Activated CD8-positive, alpha-beta T cell treated with anti-CD3 and anti-CD28 coated beads for 36 hours (primary cell): ENCODE measurements at regions not wholly inside any gene's neighbourhood (a gene's known extent, or its start where the extent isn't known, plus 50 kb on each side); places are given as distances from the start of the nearest gene placed in this dataset.

ENCODE experiments used
- ATAC-seq: fragments of 200-7000 bp; cut with Tn5 transposase; one replicate; pipeline ENCODE4 v1.10.0; 2021; ENCODE audit warnings: mild to moderate bottlenecking, moderate library complexity
- CTCF ChIA-PET: fragments of 350-600 bp; sonication (Branson Sonifier 250); formaldehyde crosslinking; loops from one replicate; lab custom pipeline; 2021; ENCODE audit warnings: antibody characterized with exemption; lab: Charles Lee
- POLR2A ChIA-PET: fragments of 350-600 bp; sonication (Branson Sonifier 250); formaldehyde crosslinking; loops from one replicate; lab custom pipeline; 2021; ENCODE audit warnings: antibody characterized with exemption; lab: Charles Lee
- DNase-seq: peaks from one replicate; pipeline ENCODE4 v3.0.0-alpha.2; 2020
- H3K27ac Mint-ChIP-seq: one replicate; pipeline ENCODE4 v1.8.0; 2021; ENCODE audit warnings: mild to moderate bottlenecking, mixed read lengths
- H3K27me3 Mint-ChIP-seq: one replicate; pipeline ENCODE4 v1.8.0; 2021; ENCODE audit warnings: mixed read lengths
- H3K36me3 Mint-ChIP-seq: one replicate; pipeline ENCODE4 v1.8.0; 2021; ENCODE audit warnings: low read depth, mixed read lengths
- H3K4me1 Mint-ChIP-seq: one replicate; pipeline ENCODE4 v1.8.0; 2021; ENCODE audit warnings: low read depth, mixed read lengths
- H3K4me3 Mint-ChIP-seq: one replicate; pipeline ENCODE4 v1.8.0; 2021; ENCODE audit warnings: mild to moderate bottlenecking, moderate library complexity, mixed read lengths
- H3K9me3 Mint-ChIP-seq: one replicate; pipeline ENCODE4 v1.8.0; 2021; ENCODE audit warnings: mixed read lengths
- CTCF ChIP-seq: fragments of 200-600 bp; IDR thresholded peaks from one replicate; pipeline ENCODE4 v1.8.0; 2022; ENCODE audit warnings: antibody characterized with exemption, mild to moderate bottlenecking
- intact Hi-C: fragments of 100-400 bp; cut with micrococcal nuclease; formaldehyde crosslinking; loops from one replicate; pipeline ENCODE4 v1.10.0; 2022

DNA sequence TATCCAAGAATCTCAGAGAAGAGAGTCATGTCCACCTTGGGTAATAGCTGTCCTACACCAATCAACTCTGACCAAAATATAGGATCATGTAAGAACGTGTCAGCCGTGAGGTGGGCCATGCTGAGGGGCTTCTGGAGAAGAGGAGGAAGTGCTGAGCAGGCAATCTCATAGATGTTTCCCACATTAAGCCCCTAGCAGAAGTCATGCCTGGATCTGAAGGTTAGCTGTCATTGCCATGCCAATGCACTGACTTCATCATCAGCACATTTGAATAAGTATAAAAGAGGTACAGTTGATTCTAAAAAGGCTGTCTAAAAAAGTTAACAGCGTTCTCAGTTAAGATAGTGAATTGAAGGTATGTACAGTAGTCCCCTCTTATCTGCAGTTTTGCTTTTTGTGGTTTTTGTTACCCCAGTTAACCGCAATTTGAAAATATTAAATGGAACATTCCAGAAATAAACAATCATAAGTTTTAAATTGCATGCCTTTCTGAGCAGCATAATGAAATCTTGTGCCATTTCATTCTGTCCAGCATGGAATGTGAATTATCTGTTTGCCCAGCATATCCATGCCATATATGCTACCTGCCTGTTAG lies 67.2 kb upstream of the TMEM17 start:
- H3K36me3 Mint-ChIP-seq = no peaks in the 10 kb centered on the region
- no peak overlapping the region for H3K27ac Mint-ChIP-seq
- ChIA-PET POLR2A (no interaction called here), CTCF (no interaction called here)
- ATAC-seq (no peak), DNase-seq (no peak)
- no peak overlapping the region for H3K4me3 Mint-ChIP-seq
- TF ChIP-seq CTCF = no peak
- no peaks in the 10 kb centered on the region for H3K4me1 Mint-ChIP-seq
- intact Hi-C loops = no loop called here
- peaks cover 28% of the 10 kb centered on the region for H3K27me3 Mint-ChIP-seq
- no peaks in the 10 kb centered on the region for H3K9me3 Mint-ChIP-seq

DNA sequence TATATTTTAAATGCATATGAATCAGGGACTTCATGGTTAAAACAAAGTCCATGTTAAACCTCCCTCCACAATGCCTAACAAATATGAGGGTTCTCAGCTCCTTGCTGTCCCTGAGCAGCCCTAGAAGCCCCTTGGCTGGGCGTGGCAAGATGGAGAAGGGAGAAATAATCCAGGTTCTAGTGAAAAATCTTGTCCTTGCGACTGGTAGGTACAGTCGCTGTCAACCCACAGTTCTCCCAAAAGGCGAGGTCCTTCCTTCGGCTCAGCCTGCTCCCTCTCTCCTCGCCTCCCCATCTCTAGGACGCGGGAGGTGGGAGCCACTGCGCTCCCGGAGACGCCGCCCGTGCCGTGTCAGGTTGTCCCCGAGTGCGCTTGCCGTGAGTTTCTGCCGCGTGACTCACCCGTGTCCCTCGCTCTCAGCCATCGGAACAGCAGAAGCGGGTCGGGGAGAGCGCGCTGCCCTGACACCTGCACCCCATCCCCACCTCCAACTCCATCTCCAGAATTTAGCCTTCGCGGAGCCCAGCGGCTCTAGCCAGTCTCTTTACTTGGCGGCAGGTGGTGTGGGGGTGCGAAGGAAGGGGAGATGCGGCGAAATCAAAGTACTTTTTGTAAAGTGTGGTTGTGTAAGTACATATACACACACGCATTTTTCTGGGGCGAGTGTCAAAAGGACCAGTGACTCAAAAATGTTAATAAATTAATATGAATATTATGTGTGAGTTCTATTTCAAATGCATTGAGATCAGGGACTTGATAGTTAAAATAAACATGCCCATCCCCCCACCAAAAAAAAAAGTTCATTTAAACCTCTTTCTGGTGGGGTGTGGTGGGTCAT lies 65.1 kb upstream of the TMEM17 start:
- Mint-ChIP-seq H3K27ac (no peak overlapping the region), H3K9me3 (no peaks in the 10 kb centered on the region), H3K4me1 (no peaks in the 10 kb centered on the region), H3K27me3 (peaks cover 28% of the 10 kb centered on the region), H3K36me3 (no peaks in the 10 kb centered on the region), H3K4me3 (no peak overlapping the region)
- CTCF ChIA-PET = no interaction called here
- no peak for TF ChIP-seq CTCF
- POLR2A ChIA-PET = no interaction called here
- ATAC-seq (no peak), DNase-seq (peak; percentile 8)
- intact Hi-C loops = no loop called here

DNA sequence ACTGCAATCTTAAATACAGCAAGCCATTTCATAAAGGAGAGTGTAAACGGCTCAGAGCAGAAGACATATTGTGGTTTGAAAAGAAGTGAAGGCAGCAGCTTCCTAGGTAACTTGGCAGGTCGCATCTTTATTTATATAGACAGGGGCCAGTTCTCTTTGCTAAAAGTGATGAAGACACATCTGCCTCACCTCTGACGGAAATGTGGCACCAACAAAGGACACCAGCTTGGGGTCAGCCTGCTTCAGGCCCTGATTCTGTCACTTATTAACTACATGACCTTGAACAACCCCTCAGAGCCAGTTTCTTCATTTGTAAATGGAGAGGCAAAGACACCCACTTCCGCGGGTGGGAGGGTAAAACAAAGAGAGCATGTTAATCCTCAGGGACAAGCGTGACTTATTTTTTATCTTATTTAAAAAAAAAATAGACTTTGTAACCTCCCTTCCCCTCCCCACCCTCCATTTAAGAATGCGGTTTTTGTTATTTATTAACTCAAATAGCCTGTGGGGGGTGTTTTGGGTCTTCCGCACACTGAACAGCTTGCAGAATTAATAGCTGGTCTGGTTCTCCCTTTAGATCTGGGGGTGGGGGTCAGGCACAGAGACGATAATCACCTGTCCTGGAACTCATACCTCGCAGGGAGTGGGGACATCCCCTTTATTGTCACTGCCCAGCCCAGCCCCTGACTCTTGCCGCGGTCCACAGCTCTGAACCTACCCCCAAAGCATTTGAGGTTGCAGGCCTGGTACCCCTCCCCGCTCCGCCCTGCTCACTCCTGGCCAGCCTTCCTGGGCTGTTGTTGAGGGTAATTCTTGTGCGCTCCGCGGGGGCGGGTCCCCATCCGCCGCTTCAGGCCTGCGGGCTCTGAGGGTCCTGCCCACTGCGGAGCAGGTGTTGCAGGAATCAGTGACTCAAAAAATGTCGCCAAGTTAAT lies 64.2 kb upstream of the TMEM17 start:
- POLR2A ChIA-PET = no interaction called here
- Mint-ChIP-seq H3K4me3 (no peak overlapping the region), H3K9me3 (no peaks in the 10 kb centered on the region), H3K4me1 (no peaks in the 10 kb centered on the region), H3K36me3 (no peaks in the 10 kb centered on the region), H3K27ac (no peak overlapping the region), H3K27me3 (peaks cover 28% of the 10 kb centered on the region)
- no peak for TF ChIP-seq CTCF
- no peak for ATAC-seq
- intact Hi-C loops = no loop called here
- CTCF ChIA-PET = no interaction called here
- DNase-seq = no peak

- Mint-ChIP-seq H3K4me3 (no peak overlapping the region), H3K36me3 (no peaks in the 10 kb centered on the region), H3K9me3 (no peaks in the 10 kb centered on the region), H3K27me3 (peaks cover 25% of the 10 kb centered on the region), H3K27ac (no peak overlapping the region), H3K4me1 (no peaks in the 10 kb centered on the region)
- TF ChIP-seq CTCF = no peak
- intact Hi-C loops = no loop called here
- ATAC-seq (no peak), DNase-seq (no peak)
- ChIA-PET CTCF (no interaction called here), POLR2A (no interaction called here)
Observed at GRCh38 chr2:62568983-62569837, 63.2 kb upstream of the TMEM17 start.
